DOHH2 (cell line): ENCODE measurements at regions not wholly inside any gene's neighbourhood (a gene's known extent, or its start where the extent isn't known, plus 50 kb on each side); places are given as distances from the start of the nearest gene placed in this dataset.

Experiments used
- H3F3A ChIP-seq: fragments of 200-600 bp; sonication (generic), shearing (Covaris generic); 2 replicates; pipeline ENCODE4 v1.6.0; 2016; ENCODE audit warnings: antibody characterized with exemption, mild to moderate bottlenecking; ENCODE audit not compliant: control insufficient read depth, insufficient read depth
- H3K27ac ChIP-seq: fragments of 200-600 bp; sonication (generic); 2 replicates; pipeline ENCODE4 v1.5.1; 2014; ENCODE audit warnings: low read depth, mild to moderate bottlenecking, low read length, moderate library complexity
- H3K27me3 ChIP-seq: fragments of 200-600 bp; sonication (generic); 2 replicates; pipeline ENCODE4 v1.6.1; 2014; ENCODE audit warnings: mild to moderate bottlenecking, low read length, mixed read lengths; ENCODE audit not compliant: control insufficient read depth
- H3K36me3 ChIP-seq: fragments of 200-600 bp; sonication (generic); 2 replicates; pipeline ENCODE4 v1.6.1; 2014; ENCODE audit warnings: mild to moderate bottlenecking, low read length, moderate library complexity, mixed read lengths; ENCODE audit not compliant: control insufficient read depth
- H3K4me1 ChIP-seq: fragments of 200-600 bp; sonication (generic); 2 replicates; pipeline ENCODE4 v1.6.1; 2014; ENCODE audit warnings: mild to moderate bottlenecking, low read length, mixed read lengths; ENCODE audit not compliant: control insufficient read depth
- H3K4me2 ChIP-seq: fragments of 200-600 bp; sonication (generic); 2 replicates; pipeline ENCODE4 v1.6.0; 2014; ENCODE audit warnings: mild to moderate bottlenecking, low read length, moderate library complexity
- H3K4me3 ChIP-seq: fragments of 200-600 bp; sonication (generic); 2 replicates; pipeline ENCODE4 v1.5.1; 2014; ENCODE audit warnings: mild to moderate bottlenecking, low read length, mixed read lengths
- H3K79me2 ChIP-seq: fragments of 200-600 bp; sonication (generic); 2 replicates; pipeline ENCODE4 v1.6.1; 2014; ENCODE audit warnings: mild to moderate bottlenecking, low read length, mixed read lengths; ENCODE audit not compliant: control insufficient read depth
- H3K9me2 ChIP-seq: fragments of 200-600 bp; sonication (generic); replicated peaks from 2 replicates; pipeline ENCODE4 v1.6.1; 2014; ENCODE audit warnings: mild to moderate bottlenecking, low read length, mixed read lengths; ENCODE audit not compliant: control insufficient read depth
- H3K9me3 ChIP-seq: fragments of 200-600 bp; sonication (generic); 2 replicates; pipeline ENCODE4 v1.6.1; 2014; ENCODE audit warnings: antibody characterized with exemption, low read length, mixed read lengths; ENCODE audit not compliant: control insufficient read depth, insufficient read depth
- H4K20me1 ChIP-seq: fragments of 200-600 bp; sonication (generic); 2 replicates; pipeline ENCODE4 v1.6.0; 2014; ENCODE audit warnings: low read depth, mild to moderate bottlenecking, antibody characterized with exemption, low read length, moderate library complexity; ENCODE audit not compliant: control insufficient read depth, insufficient read depth
- CTCF ChIP-seq: fragments of 200-600 bp; sonication (generic); IDR thresholded peaks from one replicate; pipeline ENCODE4 v1.5.1; 2014; ENCODE audit warnings: antibody characterized with exemption, mild to moderate bottlenecking, low read depth, low read length; ENCODE audit not compliant: poor library complexity, severe bottlenecking
- EZH2phosphoT487 ChIP-seq: fragments of 200-600 bp; sonication (generic); IDR thresholded peaks from 2 replicates; pipeline ENCODE4 v1.6.1; 2017; ENCODE audit warnings: borderline replicate concordance, mild to moderate bottlenecking, antibody characterized with exemption, low read length, moderate library complexity, mixed read lengths

GRCh38 chr17:20920095-20920814 lies 122.6 kb downstream of the USP22 start:
- H3K9me2 ChIP-seq = no peaks in the 10 kb centered on the region
- H3K4me2 ChIP-seq = no peak overlapping the region
- H3K27me3 ChIP-seq = peaks cover 10% of the 10 kb centered on the region
- H3K27ac ChIP-seq = no peak overlapping the region
- peaks cover 9% of the 10 kb centered on the region for H3K4me1 ChIP-seq
- H3K9me3 ChIP-seq = no peaks in the 10 kb centered on the region
- no peaks in the 10 kb centered on the region for H3K36me3 ChIP-seq
- H3K4me3 ChIP-seq = no peak overlapping the region
- no peaks in the 10 kb centered on the region for H3K79me2 ChIP-seq
- H4K20me1 ChIP-seq = no peaks in the 10 kb centered on the region
- H3F3A ChIP-seq = no peaks in the 10 kb centered on the region
- TF ChIP-seq CTCF (no peak), EZH2phosphoT487 (no peak)

- H3K27ac ChIP-seq = no peak overlapping the region
- no peak overlapping the region for H3K4me3 ChIP-seq
- TF ChIP-seq EZH2phosphoT487 (no peak), CTCF (no peak)
- H3K27me3 ChIP-seq = peaks cover 11% of the 10 kb centered on the region
- H3F3A ChIP-seq = no peaks in the 10 kb centered on the region
- H3K36me3 ChIP-seq = no peaks in the 10 kb centered on the region
- H3K9me3 ChIP-seq = no peaks in the 10 kb centered on the region
- H3K4me2 ChIP-seq = no peak overlapping the region
- H4K20me1 ChIP-seq = no peaks in the 10 kb centered on the region
- H3K4me1 ChIP-seq = peaks cover 9% of the 10 kb centered on the region
- H3K79me2 ChIP-seq = no peaks in the 10 kb centered on the region
- no peaks in the 10 kb centered on the region for H3K9me2 ChIP-seq
Measured at GRCh38 chr17:20920815-20921199, 122.0 kb downstream of the USP22 start.

- H3K36me3 ChIP-seq = no peaks in the 10 kb centered on the region
- H4K20me1 ChIP-seq = no peaks in the 10 kb centered on the region
- H3K27ac ChIP-seq = no peak overlapping the region
- peaks cover 12% of the 10 kb centered on the region for H3K27me3 ChIP-seq
- H3K4me1 ChIP-seq = 0 out of 2 replicates have a peak, but pooled peaks cover 2% of the 10 kb centered on the region
- H3F3A ChIP-seq = no peaks in the 10 kb centered on the region
- no peak overlapping the region for H3K4me3 ChIP-seq
- no peaks in the 10 kb centered on the region for H3K9me2 ChIP-seq
- TF ChIP-seq CTCF = no peak
- TF ChIP-seq EZH2phosphoT487 = no peak
- H3K9me3 ChIP-seq = no peaks in the 10 kb centered on the region
- H3K79me2 ChIP-seq = no peaks in the 10 kb centered on the region
- H3K4me2 ChIP-seq = no peak overlapping the region
Measured at GRCh38 chr17:20922128-20922670, 120.6 kb downstream of the USP22 start.
